COLO829 (cell line): ENCODE measurements at regions not wholly inside any gene's neighbourhood (a gene's known extent, or its start where the extent isn't known, plus 50 kb on each side); places are given as distances from the start of the nearest gene placed in this dataset.

Source experiments
- DNase-seq: peaks from one replicate; pipeline ENCODE4 v3.0.0; 2012; ENCODE audit warnings: low spot score

- DNase-seq: no peak
Observed at GRCh38 chr21:43317959-43318358, 109.0 kb downstream of the SIK1 start.

GRCh38 chr21:43317254-43317748 lies 109.6 kb downstream of the SIK1 start:
- DNase-seq: no peak

GRCh38 chr21:43316156-43316845 lies 110.6 kb downstream of the SIK1 start:
- DNase-seq: no peak

- DNase-seq: no peak
Observed at GRCh38 chr21:43315244-43316137, 111.4 kb downstream of the SIK1 start.

- DNase-seq: no peak
Observed at GRCh38 chr21:43313939-43314405, 113.0 kb downstream of the SIK1 start.

- DNase-seq: no peak
Observed at GRCh38 chr21:43313221-43313938, 113.6 kb downstream of the SIK1 start.

- DNase-seq: no peak
Observed at GRCh38 chr21:43312751-43313169, 114.2 kb downstream of the SIK1 start.

GRCh38 chr21:43312011-43312410 lies 114.9 kb downstream of the SIK1 start:
- no peak for DNase-seq

- DNase-seq: no peak
Observed at GRCh38 chr21:43311301-43311817, 115.6 kb downstream of the SIK1 start.

- no peak for DNase-seq
Observed at GRCh38 chr21:43308815-43309283, 118.1 kb downstream of the SIK1 start.

GRCh38 chr21:43308101-43308814 lies 118.7 kb downstream of the SIK1 start:
- DNase-seq: no peak

- DNase-seq: no peak
Observed at GRCh38 chr21:43307677-43308070, 119.3 kb downstream of the SIK1 start.

GRCh38 chr21:43306911-43307676 lies 119.8 kb downstream of the SIK1 start:
- peak; percentile 59 for DNase-seq

GRCh38 chr21:43306391-43306790 lies 120.5 kb downstream of the SIK1 start:
- no peak for DNase-seq

GRCh38 chr21:43305811-43306311 lies 121.1 kb downstream of the SIK1 start:
- no peak for DNase-seq

- DNase-seq: no peak
Observed at GRCh38 chr21:43305336-43305665, 121.6 kb downstream of the SIK1 start.

- no peak for DNase-seq
Observed at GRCh38 chr21:43304621-43305335, 122.2 kb downstream of the SIK1 start.

- DNase-seq: no peak
Observed at GRCh38 chr21:43304206-43304605, 122.7 kb downstream of the SIK1 start.

GRCh38 chr21:43303275-43304178 lies 123.4 kb downstream of the SIK1 start:
- no peak for DNase-seq
